ENCODE measurements at regions not wholly inside any gene's neighbourhood (a gene's known extent, or its start where the extent isn't known, plus 50 kb on each side); places are given as distances from the start of the nearest gene placed in this dataset.

DNA sequence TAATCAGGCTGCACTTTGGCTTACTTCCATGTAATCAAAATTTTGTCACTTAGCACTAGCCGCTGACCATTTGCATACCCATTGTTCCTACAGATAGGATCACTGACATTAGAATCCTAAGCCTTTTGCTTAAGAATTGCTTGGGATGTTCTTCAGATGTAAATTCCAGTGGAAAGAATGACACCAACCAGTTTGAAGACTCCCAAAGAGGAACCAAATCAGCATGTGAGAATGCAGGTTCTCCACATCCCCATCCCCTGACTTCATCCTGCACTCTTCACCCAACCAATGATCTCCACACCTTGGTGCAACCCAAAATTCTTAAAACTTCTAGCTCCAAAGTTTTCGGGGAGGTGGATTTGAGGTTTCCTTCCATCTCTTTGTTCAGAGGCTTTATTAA lies 345.6 kb downstream of the GPAM start:
- Mint-ChIP-seq H3K36me3 (ENCODE audit: low read depth) (no peaks in the 10 kb centered on the region), H3K9me3 (no peaks in the 10 kb centered on the region), H3K4me1 (peaks cover 30% of the 10 kb centered on the region), H3K4me3 (no peak overlapping the region), H3K27ac (peak overlapping the region; percentile 57), H3K27me3 (ENCODE audit: insufficient read depth, low read depth, poor library complexity) (peaks cover 3% of the 10 kb centered on the region)
- no peak for TF ChIP-seq JUNB (IDR thresholded peaks at IDR 0.05; ENCODE audit: unreplicated experiment)
- TF ChIP-seq, protein P1, sequence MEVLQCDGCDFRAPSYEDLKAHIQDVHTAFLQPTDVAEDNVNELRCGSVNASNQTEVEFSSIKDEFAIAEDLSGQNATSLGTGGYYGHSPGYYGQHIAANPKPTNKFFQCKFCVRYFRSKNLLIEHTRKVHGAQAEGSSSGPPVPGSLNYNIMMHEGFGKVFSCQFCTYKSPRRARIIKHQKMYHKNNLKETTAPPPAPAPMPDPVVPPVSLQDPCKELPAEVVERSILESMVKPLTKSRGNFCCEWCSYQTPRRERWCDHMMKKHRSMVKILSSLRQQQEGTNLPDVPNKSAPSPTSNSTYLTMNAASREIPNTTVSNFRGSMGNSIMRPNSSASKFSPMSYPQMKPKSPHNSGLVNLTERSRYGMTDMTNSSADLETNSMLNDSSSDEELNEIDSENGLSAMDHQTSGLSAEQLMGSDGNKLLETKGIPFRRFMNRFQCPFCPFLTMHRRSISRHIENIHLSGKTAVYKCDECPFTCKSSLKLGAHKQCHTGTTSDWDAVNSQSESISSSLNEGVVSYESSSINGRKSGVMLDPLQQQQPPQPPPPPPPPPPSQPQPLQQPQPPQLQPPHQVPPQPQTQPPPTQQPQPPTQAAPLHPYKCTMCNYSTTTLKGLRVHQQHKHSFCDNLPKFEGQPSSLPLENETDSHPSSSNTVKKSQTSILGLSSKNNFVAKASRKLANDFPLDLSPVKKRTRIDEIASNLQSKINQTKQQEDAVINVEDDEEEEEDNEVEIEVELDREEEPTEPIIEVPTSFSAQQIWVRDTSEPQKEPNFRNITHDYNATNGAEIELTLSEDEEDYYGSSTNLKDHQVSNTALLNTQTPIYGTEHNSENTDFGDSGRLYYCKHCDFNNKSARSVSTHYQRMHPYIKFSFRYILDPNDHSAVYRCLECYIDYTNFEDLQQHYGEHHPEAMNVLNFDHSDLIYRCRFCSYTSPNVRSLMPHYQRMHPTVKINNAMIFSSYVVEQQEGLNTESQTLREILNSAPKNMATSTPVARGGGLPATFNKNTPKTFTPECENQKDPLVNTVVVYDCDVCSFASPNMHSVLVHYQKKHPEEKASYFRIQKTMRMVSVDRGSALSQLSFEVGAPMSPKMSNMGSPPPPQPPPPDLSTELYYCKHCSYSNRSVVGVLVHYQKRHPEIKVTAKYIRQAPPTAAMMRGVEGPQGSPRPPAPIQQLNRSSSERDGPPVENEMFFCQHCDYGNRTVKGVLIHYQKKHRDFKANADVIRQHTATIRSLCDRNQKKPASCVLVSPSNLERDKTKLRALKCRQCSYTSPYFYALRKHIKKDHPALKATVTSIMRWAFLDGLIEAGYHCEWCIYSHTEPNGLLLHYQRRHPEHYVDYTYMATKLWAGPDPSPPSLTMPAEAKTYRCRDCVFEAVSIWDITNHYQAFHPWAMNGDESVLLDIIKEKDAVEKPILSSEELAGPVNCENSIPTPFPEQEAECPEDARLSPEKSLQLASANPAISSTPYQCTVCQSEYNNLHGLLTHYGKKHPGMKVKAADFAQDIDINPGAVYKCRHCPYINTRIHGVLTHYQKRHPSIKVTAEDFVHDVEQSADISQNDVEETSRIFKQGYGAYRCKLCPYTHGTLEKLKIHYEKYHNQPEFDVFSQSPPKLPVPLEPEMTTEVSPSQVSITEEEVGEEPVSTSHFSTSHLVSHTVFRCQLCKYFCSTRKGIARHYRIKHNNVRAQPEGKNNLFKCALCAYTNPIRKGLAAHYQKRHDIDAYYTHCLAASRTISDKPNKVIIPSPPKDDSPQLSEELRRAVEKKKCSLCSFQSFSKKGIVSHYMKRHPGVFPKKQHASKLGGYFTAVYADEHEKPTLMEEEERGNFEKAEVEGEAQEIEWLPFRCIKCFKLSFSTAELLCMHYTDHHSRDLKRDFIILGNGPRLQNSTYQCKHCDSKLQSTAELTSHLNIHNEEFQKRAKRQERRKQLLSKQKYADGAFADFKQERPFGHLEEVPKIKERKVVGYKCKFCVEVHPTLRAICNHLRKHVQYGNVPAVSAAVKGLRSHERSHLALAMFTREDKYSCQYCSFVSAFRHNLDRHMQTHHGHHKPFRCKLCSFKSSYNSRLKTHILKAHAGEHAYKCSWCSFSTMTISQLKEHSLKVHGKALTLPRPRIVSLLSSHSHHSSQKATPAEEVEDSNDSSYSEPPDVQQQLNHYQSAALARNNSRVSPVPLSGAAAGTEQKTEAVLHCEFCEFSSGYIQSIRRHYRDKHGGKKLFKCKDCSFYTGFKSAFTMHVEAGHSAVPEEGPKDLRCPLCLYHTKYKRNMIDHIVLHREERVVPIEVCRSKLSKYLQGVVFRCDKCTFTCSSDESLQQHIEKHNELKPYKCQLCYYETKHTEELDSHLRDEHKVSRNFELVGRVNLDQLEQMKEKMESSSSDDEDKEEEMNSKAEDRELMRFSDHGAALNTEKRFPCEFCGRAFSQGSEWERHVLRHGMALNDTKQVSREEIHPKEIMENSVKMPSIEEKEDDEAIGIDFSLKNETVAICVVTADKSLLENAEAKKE (CRISPR knock-in tag; IDR thresholded peaks at IDR 0.05), result peak; percentile 97
- ATAC-seq (peak; percentile 66), DNase-seq (ENCODE audit: low spot score) (peak; percentile 37)
- H4K20me1 ChIP-seq (replicated peaks; ENCODE audit: insufficient read depth), result no peaks in the 10 kb centered on the region
- no peak overlapping the region; the same call in 1 of the 2 replicates for H3K27ac ChIP-seq (ENCODE audit: low read depth)
- peak overlapping the region; percentile 30; the same call in 1 of the 2 replicates for H3K4me2 ChIP-seq
- H3F3A ChIP-seq (replicated peaks; ENCODE audit: low read depth), result no peaks in the 10 kb centered on the region
- no peak overlapping the region for H3K4me3 ChIP-seq
- peaks cover 9% of the 10 kb centered on the region for H3K9me2 ChIP-seq (ENCODE audit: insufficient read depth)
- no peaks in the 10 kb centered on the region for H3K27me3 ChIP-seq (ENCODE audit: insufficient read depth)
- no peaks in the 10 kb centered on the region for H3K36me3 ChIP-seq (ENCODE audit: insufficient read depth)
- no peak overlapping the region for H2AFZ ChIP-seq
- no peaks in the 10 kb centered on the region for H3K79me2 ChIP-seq (replicated peaks; ENCODE audit: insufficient read depth)
- peaks cover 36% of the 10 kb centered on the region for H3K4me1 ChIP-seq (ENCODE audit: insufficient read depth)

DNA sequence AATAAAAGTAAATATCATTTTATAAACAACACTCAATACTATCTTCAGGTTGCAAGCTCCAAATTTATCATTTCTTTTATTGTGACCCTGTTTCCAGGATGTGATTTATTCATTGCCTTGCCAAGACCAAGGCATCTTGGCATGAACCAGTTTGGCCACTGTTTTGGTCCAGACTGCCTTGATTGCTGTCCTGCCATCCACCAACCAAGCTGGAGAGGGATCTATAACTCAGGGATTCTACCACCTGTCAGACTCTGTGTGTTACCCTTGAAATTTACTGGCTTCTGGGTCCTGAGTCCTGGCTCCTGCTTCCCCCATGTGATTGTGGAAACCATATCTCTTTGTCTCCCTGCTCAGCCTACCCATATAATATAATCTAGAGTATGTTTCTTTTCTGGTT lies 343.0 kb downstream of the GPAM start:
- Histone ChIP-seq H2AFZ (no peak overlapping the region), H3K27me3 (ENCODE audit: insufficient read depth) (no peaks in the 10 kb centered on the region)
- H3K4me3 Mint-ChIP-seq, result no peak overlapping the region
- TF ChIP-seq, protein P2, sequence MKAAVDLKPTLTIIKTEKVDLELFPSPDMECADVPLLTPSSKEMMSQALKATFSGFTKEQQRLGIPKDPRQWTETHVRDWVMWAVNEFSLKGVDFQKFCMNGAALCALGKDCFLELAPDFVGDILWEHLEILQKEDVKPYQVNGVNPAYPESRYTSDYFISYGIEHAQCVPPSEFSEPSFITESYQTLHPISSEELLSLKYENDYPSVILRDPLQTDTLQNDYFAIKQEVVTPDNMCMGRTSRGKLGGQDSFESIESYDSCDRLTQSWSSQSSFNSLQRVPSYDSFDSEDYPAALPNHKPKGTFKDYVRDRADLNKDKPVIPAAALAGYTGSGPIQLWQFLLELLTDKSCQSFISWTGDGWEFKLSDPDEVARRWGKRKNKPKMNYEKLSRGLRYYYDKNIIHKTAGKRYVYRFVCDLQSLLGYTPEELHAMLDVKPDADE (IDR thresholded peaks at IDR 0.05), result no peak
- TF ChIP-seq STAT1 (IDR thresholded peaks at IDR 0.05; ENCODE audit: unreplicated experiment) (no peak), ZNF331 (CRISPR knock-in tag; IDR thresholded peaks at IDR 0.05; ENCODE audit: low read depth) (no peak), EZH2phosphoT487 (IDR thresholded peaks at IDR 0.05; ENCODE audit: unreplicated experiment) (no peak), JUNB (IDR thresholded peaks at IDR 0.05; ENCODE audit: unreplicated experiment) (no peak), CREB1 (CRISPR knock-in tag; IDR thresholded peaks at IDR 0.05; ENCODE audit: low read depth) (no peak)
- TF ChIP-seq, protein P3, sequence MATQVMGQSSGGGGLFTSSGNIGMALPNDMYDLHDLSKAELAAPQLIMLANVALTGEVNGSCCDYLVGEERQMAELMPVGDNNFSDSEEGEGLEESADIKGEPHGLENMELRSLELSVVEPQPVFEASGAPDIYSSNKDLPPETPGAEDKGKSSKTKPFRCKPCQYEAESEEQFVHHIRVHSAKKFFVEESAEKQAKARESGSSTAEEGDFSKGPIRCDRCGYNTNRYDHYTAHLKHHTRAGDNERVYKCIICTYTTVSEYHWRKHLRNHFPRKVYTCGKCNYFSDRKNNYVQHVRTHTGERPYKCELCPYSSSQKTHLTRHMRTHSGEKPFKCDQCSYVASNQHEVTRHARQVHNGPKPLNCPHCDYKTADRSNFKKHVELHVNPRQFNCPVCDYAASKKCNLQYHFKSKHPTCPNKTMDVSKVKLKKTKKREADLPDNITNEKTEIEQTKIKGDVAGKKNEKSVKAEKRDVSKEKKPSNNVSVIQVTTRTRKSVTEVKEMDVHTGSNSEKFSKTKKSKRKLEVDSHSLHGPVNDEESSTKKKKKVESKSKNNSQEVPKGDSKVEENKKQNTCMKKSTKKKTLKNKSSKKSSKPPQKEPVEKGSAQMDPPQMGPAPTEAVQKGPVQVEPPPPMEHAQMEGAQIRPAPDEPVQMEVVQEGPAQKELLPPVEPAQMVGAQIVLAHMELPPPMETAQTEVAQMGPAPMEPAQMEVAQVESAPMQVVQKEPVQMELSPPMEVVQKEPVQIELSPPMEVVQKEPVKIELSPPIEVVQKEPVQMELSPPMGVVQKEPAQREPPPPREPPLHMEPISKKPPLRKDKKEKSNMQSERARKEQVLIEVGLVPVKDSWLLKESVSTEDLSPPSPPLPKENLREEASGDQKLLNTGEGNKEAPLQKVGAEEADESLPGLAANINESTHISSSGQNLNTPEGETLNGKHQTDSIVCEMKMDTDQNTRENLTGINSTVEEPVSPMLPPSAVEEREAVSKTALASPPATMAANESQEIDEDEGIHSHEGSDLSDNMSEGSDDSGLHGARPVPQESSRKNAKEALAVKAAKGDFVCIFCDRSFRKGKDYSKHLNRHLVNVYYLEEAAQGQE (IDR thresholded peaks at IDR 0.05; ENCODE audit: unreplicated experiment), result no peak

More for the DNA sequence above, 343.0 kb downstream of the GPAM start:
- H3K4me1 ChIP-seq (ENCODE audit: insufficient read depth), result peaks cover 30% of the 10 kb centered on the region
- H4K20me1 ChIP-seq (replicated peaks; ENCODE audit: insufficient read depth), result no peaks in the 10 kb centered on the region
- H3K9me3 Mint-ChIP-seq, result peaks cover 1% of the 10 kb centered on the region; the same call in 1 of the 3 replicates
- ATAC-seq (no peak), DNase-seq (ENCODE audit: low spot score) (no peak)
- no peak overlapping the region for H3K27ac Mint-ChIP-seq
- H3K27me3 Mint-ChIP-seq (ENCODE audit: insufficient read depth, low read depth, poor library complexity), result peaks cover 3% of the 10 kb centered on the region
- no peaks in the 10 kb centered on the region for H3K36me3 ChIP-seq (ENCODE audit: insufficient read depth)
- H3K4me1 Mint-ChIP-seq, result peaks cover 30% of the 10 kb centered on the region
- no peaks in the 10 kb centered on the region for H3K79me2 ChIP-seq (replicated peaks; ENCODE audit: insufficient read depth)
- no peak overlapping the region for H3K27ac ChIP-seq (ENCODE audit: low read depth)
- H3K4me2 ChIP-seq, result no peak overlapping the region
- no peaks in the 10 kb centered on the region for H3F3A ChIP-seq (replicated peaks; ENCODE audit: low read depth)
- H3K9me2 ChIP-seq (ENCODE audit: insufficient read depth), result peaks cover 11% of the 10 kb centered on the region
- no peaks in the 10 kb centered on the region for H3K36me3 Mint-ChIP-seq (ENCODE audit: low read depth)
- no peak overlapping the region for H3K4me3 ChIP-seq
